SK-N-SH (cell line): ENCODE measurements at regions not wholly inside any gene's neighbourhood (a gene's known extent, or its start where the extent isn't known, plus 50 kb on each side); places are given as distances from the start of the nearest gene placed in this dataset.

Experiments
- CTCF ChIA-PET: fragments of 300-600, 350-600 bp; formaldehyde crosslinking; extraction: SDS; loops from one replicate; lab custom pipeline; 2021; lab: Yijun Ruan, JAX
- POLR2A ChIA-PET: fragments of 350-600 bp; sonication (Branson Sonifier 250); formaldehyde crosslinking; extraction: SDS; loops from one replicate; lab custom pipeline; 2020; ENCODE audit warnings: antibody characterized with exemption, inconsistent platforms; lab: Yijun Ruan, JAX
- DNase-seq: peaks from one replicate; pipeline ENCODE4 v3.0.0; 2012
- H2AFZ ChIP-seq: fragments of 200-600 bp; sonication (generic); 2 replicates; pipeline ENCODE4 v1.8.1; 2016; ENCODE audit warnings: antibody characterized with exemption, mild to moderate bottlenecking, low read depth
- H3F3A ChIP-seq: fragments of 200-600 bp; sonication (generic); replicated peaks from 2 replicates; pipeline ENCODE3; 2016; ENCODE audit warnings: antibody characterized with exemption, mild to moderate bottlenecking; ENCODE audit not compliant: insufficient read depth
- H3K27ac ChIP-seq, 2 experiments: fragments of 200-500 bp in 1 of 2; fragments of 200-600 bp in 1 of 2; sonication (Bioruptor generic) in 1 of 2; sonication (generic), shearing (Covaris generic) in 1 of 2; 2 replicates each; pipeline versions ENCODE4 v1.5.1 to v1.6.1; 2014 to 2016; ENCODE audit warnings: low read depth in 2 of 2, inconsistent platforms in 1 of 2, low read length in 1 of 2, mild to moderate bottlenecking in 1 of 2, mixed read lengths in 1 of 2
- H3K27me3 ChIP-seq: fragments of 200-600 bp; sonication (generic), shearing (Covaris generic); 2 replicates; pipeline ENCODE4 v1.6.1; 2016; ENCODE audit warnings: mixed run types; ENCODE audit not compliant: insufficient read depth
- H3K36me3 ChIP-seq, 2 experiments: fragments of 200-500 bp in 1 of 2; fragments of 200-600 bp in 1 of 2; sonication (Bioruptor generic) in 1 of 2; sonication (generic) in 1 of 2; replicated peaks in 1 of 2; 2 replicates each; pipeline versions ENCODE3 to v1.5.1; 2014 to 2016; ENCODE audit warnings: low read length in 1 of 2, mild to moderate bottlenecking in 1 of 2; ENCODE audit not compliant: insufficient read depth in 2 of 2, control insufficient read depth in 1 of 2
- H3K4me1 ChIP-seq, 2 experiments: fragments of 200-500 bp in 1 of 2; fragments of 200-600 bp in 1 of 2; sonication (Bioruptor generic) in 1 of 2; sonication (generic), shearing (Covaris generic) in 1 of 2; 2 replicates each; pipeline versions ENCODE4 v1.5.1 to v1.6.1; 2014 to 2016; ENCODE audit warnings: low read depth in 1 of 2, low read length in 1 of 2, mixed run types in 1 of 2; ENCODE audit not compliant: insufficient read depth in 2 of 2, control insufficient read depth in 1 of 2
- H3K4me2 ChIP-seq: fragments of 200-600 bp; sonication (generic), shearing (Covaris generic); 2 replicates; pipeline ENCODE4 v1.6.1; 2017; ENCODE audit warnings: mixed run types
- H3K4me3 ChIP-seq, 2 experiments: fragments of 200-500 bp in 1 of 2; fragments of 200-600 bp in 1 of 2; sonication (Bioruptor generic) in 1 of 2; sonication (generic), shearing (Covaris generic) in 1 of 2; 2 replicates each; pipeline versions ENCODE4 v1.5.1 to v1.8.1; 2014 to 2016; ENCODE audit warnings: low read depth in 2 of 2, inconsistent platforms in 1 of 2, low read length in 1 of 2, mild to moderate bottlenecking in 1 of 2, mixed read lengths in 1 of 2, moderate library complexity in 1 of 2
- H3K79me2 ChIP-seq: fragments of 200-600 bp; sonication (generic); 2 replicates; pipeline ENCODE4 v1.8.1; 2017; ENCODE audit warnings: mild to moderate bottlenecking; ENCODE audit not compliant: insufficient read depth
- H3K9ac ChIP-seq: fragments of 200-600 bp; sonication (generic); 2 replicates; pipeline ENCODE4 v1.6.1; 2017; ENCODE audit warnings: mixed run types
- H3K9me2 ChIP-seq: fragments of 200-600 bp; sonication (generic); 2 replicates; pipeline ENCODE4 v1.6.1; 2017; ENCODE audit warnings: mixed run types
- H3K9me3 ChIP-seq: fragments of 200-600 bp; sonication (generic); 2 replicates; pipeline ENCODE4 v1.6.1; 2017; ENCODE audit warnings: mixed run types, mild to moderate bottlenecking, moderate library complexity
- H4K20me1 ChIP-seq: fragments of 200-600 bp; sonication (generic); 2 replicates; pipeline ENCODE4 v1.6.1; 2017; ENCODE audit warnings: mild to moderate bottlenecking, mixed run types; ENCODE audit not compliant: insufficient read depth
- EZH2phosphoT487 ChIP-seq: fragments of 200-600 bp; sonication (generic); IDR thresholded peaks from 2 replicates; pipeline ENCODE4 v1.6.1; 2017; ENCODE audit warnings: low read depth, mixed run types, mild to moderate bottlenecking, antibody characterized with exemption, moderate library complexity, borderline replicate concordance
- FOXJ3 ChIP-seq: sonication (generic); formaldehyde crosslinking; IDR thresholded peaks from 2 replicates; pipeline ENCODE4 v1.5.1; 2020; ENCODE audit warnings: mild to moderate bottlenecking, missing genetic modification reagents
- IRF3 ChIP-seq: fragments of 150-350 bp; IDR thresholded peaks from 2 replicates; pipeline ENCODE4 v1.6.1; 2016; ENCODE audit warnings: mild to moderate bottlenecking, low read depth, low read length
- JUND ChIP-seq: IDR thresholded peaks from 2 replicates; pipeline ENCODE4 v1.4.0; 2012
- RCOR1 ChIP-seq: fragments of 150-350 bp; IDR thresholded peaks from 2 replicates; pipeline ENCODE4 v1.6.1; 2017; ENCODE audit warnings: antibody characterized with exemption, low read length
- RFX5 ChIP-seq: IDR thresholded peaks from 2 replicates; pipeline ENCODE4 v1.6.1; 2012; ENCODE audit warnings: mild to moderate bottlenecking, improper control_type of control experiment, low read length
- RXRA ChIP-seq: IDR thresholded peaks from 2 replicates; pipeline ENCODE4 v1.4.0; 2012; ENCODE audit warnings: low read depth, mild to moderate bottlenecking, borderline replicate concordance
- YY1 ChIP-seq: IDR thresholded peaks from 2 replicates; pipeline ENCODE4 v1.4.0; 2012; ENCODE audit warnings: low read depth, mild to moderate bottlenecking
- ZBTB33 ChIP-seq: IDR thresholded peaks from 2 replicates; pipeline ENCODE4 v1.4.0; 2012; ENCODE audit warnings: low read depth, borderline replicate concordance
- WGBS: methylation state at CpG from one replicate; pipeline ENCODE4 v1.1.6; 2017; ENCODE audit warnings: low lambda C conversion rate; 5-methylcytosine and 5-hydroxymethylcytosine counted together
- TF ChIP-seq, protein P1 (sequence below): IDR thresholded peaks from 2 replicates; pipeline ENCODE4 v1.6.1; 2012; ENCODE audit warnings: mild to moderate bottlenecking, low read depth, low read length, moderate library complexity
- TF ChIP-seq, protein P2 (sequence below): IDR thresholded peaks from 2 replicates; pipeline ENCODE4 v1.4.0; 2012; ENCODE audit warnings: low read depth, borderline replicate concordance
- TF ChIP-seq, protein P3 (sequence below): IDR thresholded peaks from 2 replicates; pipeline ENCODE4 v1.4.0; 2012; ENCODE audit warnings: low read depth

DNA sequence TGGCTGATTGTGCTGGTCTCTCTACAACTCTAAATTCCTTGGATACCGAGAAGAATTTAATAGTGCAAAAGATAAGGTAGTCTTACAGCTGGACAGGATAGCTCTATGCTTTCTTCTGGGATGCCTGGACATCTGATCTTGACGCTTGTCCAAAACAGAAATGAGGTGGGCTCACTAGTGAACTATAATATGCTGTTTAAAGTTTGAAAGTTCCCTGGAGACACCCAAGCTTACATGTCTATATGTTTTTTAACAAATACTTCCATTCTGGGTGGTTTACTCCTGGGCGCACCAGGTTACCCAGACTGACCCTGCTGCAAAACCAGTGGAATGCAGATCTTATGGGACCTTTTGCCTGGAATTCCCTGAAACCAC, 702.1 kb upstream of the COBL start:
- no peak overlapping the region for H2AFZ ChIP-seq
- 0 out of 2 replicates have a peak, but pooled peaks cover 4% of the 10 kb centered on the region for H3K9me2 ChIP-seq
- H4K20me1 ChIP-seq: no peaks in the 10 kb centered on the region
- ChIA-PET POLR2A (interaction anchor here (0.5 kb wide), 1 partner anchor 1189 kb away, joined by 3 read pairs; no protein-coding TSS in a partner anchor), CTCF (interaction anchor here (0.6 to 1.3 kb wide), 7 partner anchors 10 to 547 kb away, joined by 3 to 5 read pairs (median 4); no protein-coding TSS in a partner anchor)
- no peak overlapping the region for H3K4me3 ChIP-seq
- H3K9ac ChIP-seq: no peak overlapping the region
- H3K27me3 ChIP-seq: no peaks in the 10 kb centered on the region
- WGBS: 45% methylated on average over 3 of the region's 3 CpGs
- no peaks in the 10 kb centered on the region for H3K36me3 ChIP-seq
- TF ChIP-seq, protein P1, sequence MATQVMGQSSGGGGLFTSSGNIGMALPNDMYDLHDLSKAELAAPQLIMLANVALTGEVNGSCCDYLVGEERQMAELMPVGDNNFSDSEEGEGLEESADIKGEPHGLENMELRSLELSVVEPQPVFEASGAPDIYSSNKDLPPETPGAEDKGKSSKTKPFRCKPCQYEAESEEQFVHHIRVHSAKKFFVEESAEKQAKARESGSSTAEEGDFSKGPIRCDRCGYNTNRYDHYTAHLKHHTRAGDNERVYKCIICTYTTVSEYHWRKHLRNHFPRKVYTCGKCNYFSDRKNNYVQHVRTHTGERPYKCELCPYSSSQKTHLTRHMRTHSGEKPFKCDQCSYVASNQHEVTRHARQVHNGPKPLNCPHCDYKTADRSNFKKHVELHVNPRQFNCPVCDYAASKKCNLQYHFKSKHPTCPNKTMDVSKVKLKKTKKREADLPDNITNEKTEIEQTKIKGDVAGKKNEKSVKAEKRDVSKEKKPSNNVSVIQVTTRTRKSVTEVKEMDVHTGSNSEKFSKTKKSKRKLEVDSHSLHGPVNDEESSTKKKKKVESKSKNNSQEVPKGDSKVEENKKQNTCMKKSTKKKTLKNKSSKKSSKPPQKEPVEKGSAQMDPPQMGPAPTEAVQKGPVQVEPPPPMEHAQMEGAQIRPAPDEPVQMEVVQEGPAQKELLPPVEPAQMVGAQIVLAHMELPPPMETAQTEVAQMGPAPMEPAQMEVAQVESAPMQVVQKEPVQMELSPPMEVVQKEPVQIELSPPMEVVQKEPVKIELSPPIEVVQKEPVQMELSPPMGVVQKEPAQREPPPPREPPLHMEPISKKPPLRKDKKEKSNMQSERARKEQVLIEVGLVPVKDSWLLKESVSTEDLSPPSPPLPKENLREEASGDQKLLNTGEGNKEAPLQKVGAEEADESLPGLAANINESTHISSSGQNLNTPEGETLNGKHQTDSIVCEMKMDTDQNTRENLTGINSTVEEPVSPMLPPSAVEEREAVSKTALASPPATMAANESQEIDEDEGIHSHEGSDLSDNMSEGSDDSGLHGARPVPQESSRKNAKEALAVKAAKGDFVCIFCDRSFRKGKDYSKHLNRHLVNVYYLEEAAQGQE: no peak
- TF ChIP-seq FOXJ3 (no peak), JUND (no peak), EZH2phosphoT487 (no peak), ZBTB33 (no peak), RFX5 (no peak), IRF3 (no peak), YY1 (no peak), RCOR1 (no peak), RXRA (no peak)
- TF ChIP-seq, protein P2, sequence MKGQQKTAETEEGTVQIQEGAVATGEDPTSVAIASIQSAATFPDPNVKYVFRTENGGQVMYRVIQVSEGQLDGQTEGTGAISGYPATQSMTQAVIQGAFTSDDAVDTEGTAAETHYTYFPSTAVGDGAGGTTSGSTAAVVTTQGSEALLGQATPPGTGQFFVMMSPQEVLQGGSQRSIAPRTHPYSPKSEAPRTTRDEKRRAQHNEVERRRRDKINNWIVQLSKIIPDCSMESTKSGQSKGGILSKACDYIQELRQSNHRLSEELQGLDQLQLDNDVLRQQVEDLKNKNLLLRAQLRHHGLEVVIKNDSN: no peak
- TF ChIP-seq, protein P3, sequence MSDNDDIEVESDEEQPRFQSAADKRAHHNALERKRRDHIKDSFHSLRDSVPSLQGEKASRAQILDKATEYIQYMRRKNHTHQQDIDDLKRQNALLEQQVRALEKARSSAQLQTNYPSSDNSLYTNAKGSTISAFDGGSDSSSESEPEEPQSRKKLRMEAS: no peak
- no peaks in the 10 kb centered on the region for H3K4me1 ChIP-seq
- no peaks in the 10 kb centered on the region for H3F3A ChIP-seq
- no peak for DNase-seq
- peaks cover 4% of the 10 kb centered on the region; the same call in 1 of the 2 replicates for H3K9me3 ChIP-seq
- no peak overlapping the region for H3K27ac ChIP-seq
- H3K79me2 ChIP-seq: no peaks in the 10 kb centered on the region
- H3K4me2 ChIP-seq: no peak overlapping the region
